ENCODE measurements at regions not wholly inside any gene's neighbourhood (a gene's known extent, or its start where the extent isn't known, plus 50 kb on each side); places are given as distances from the start of the nearest gene placed in this dataset.

DNA sequence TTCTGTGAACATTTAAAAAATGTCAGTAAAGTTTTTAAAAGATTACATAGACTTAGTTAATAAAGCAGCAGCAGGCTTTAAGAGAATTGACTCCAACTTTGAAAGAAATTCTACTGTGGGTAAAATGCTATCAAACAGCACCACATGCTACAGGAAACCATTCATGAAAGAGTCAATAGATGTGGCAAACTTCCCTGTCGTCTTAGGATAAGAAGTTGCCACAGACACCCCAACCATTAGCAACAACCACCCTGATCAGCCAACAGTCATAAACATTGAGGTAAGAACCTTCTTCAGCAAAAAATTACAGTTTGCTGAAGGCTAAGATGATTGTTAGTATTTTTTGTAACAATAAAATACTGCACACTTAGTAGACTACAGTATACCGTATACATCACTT lies 278.2 kb downstream of the CSNK1G3 start:
- TF ChIP-seq, protein P1, sequence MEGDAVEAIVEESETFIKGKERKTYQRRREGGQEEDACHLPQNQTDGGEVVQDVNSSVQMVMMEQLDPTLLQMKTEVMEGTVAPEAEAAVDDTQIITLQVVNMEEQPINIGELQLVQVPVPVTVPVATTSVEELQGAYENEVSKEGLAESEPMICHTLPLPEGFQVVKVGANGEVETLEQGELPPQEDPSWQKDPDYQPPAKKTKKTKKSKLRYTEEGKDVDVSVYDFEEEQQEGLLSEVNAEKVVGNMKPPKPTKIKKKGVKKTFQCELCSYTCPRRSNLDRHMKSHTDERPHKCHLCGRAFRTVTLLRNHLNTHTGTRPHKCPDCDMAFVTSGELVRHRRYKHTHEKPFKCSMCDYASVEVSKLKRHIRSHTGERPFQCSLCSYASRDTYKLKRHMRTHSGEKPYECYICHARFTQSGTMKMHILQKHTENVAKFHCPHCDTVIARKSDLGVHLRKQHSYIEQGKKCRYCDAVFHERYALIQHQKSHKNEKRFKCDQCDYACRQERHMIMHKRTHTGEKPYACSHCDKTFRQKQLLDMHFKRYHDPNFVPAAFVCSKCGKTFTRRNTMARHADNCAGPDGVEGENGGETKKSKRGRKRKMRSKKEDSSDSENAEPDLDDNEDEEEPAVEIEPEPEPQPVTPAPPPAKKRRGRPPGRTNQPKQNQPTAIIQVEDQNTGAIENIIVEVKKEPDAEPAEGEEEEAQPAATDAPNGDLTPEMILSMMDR (IDR thresholded peaks at IDR 0.05): no peak
- no peak for TF ChIP-seq POLR2A (IDR thresholded peaks at IDR 0.05)

Measured in lower leg skin (tissue), 3 donors.